ENCODE measurements at regions not wholly inside any gene's neighbourhood (a gene's known extent, or its start where the extent isn't known, plus 50 kb on each side); places are given as distances from the start of the nearest gene placed in this dataset.
"Not testable (repeated sequence)": the region's sequence is repeated elsewhere in the genome, so short reads cannot be mapped to it uniquely, and the experiment has no call there.

GRCh38 chr7:73216046-73216675 lies 92.5 kb downstream of the NSUN5 start:
- not testable (repeated sequence) for TF ChIP-seq ZNF792 (tag by site-specific recombination; IDR thresholded peaks at IDR 0.05); OSR2 (tag by site-specific recombination; IDR thresholded peaks at IDR 0.05); TRIM28 (IDR thresholded peaks at IDR 0.05; ENCODE audit: borderline replicate concordance, low read length); ZBTB11 (tag by site-specific recombination; conservative IDR thresholded peaks at IDR 0.05; ENCODE audit: low read depth); ZNF768 (tag by site-specific recombination; IDR thresholded peaks at IDR 0.05); ZNF660 (tag by site-specific recombination; IDR thresholded peaks at IDR 0.05); ZNF514 (tag by site-specific recombination; IDR thresholded peaks at IDR 0.05); ZNF121 (tag by site-specific recombination; IDR thresholded peaks at IDR 0.05); ZNF202 (tag by site-specific recombination; IDR thresholded peaks at IDR 0.05; ENCODE audit: borderline replicate concordance)
- TF ChIP-seq, protein P1, sequence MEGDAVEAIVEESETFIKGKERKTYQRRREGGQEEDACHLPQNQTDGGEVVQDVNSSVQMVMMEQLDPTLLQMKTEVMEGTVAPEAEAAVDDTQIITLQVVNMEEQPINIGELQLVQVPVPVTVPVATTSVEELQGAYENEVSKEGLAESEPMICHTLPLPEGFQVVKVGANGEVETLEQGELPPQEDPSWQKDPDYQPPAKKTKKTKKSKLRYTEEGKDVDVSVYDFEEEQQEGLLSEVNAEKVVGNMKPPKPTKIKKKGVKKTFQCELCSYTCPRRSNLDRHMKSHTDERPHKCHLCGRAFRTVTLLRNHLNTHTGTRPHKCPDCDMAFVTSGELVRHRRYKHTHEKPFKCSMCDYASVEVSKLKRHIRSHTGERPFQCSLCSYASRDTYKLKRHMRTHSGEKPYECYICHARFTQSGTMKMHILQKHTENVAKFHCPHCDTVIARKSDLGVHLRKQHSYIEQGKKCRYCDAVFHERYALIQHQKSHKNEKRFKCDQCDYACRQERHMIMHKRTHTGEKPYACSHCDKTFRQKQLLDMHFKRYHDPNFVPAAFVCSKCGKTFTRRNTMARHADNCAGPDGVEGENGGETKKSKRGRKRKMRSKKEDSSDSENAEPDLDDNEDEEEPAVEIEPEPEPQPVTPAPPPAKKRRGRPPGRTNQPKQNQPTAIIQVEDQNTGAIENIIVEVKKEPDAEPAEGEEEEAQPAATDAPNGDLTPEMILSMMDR (tag by site-specific recombination; IDR thresholded peaks at IDR 0.05): not testable (repeated sequence)
- TF ChIP-seq, protein P2, sequence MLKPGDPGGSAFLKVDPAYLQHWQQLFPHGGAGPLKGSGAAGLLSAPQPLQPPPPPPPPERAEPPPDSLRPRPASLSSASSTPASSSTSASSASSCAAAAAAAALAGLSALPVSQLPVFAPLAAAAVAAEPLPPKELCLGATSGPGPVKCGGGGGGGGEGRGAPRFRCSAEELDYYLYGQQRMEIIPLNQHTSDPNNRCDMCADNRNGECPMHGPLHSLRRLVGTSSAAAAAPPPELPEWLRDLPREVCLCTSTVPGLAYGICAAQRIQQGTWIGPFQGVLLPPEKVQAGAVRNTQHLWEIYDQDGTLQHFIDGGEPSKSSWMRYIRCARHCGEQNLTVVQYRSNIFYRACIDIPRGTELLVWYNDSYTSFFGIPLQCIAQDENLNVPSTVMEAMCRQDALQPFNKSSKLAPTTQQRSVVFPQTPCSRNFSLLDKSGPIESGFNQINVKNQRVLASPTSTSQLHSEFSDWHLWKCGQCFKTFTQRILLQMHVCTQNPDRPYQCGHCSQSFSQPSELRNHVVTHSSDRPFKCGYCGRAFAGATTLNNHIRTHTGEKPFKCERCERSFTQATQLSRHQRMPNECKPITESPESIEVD (tag by site-specific recombination; IDR thresholded peaks at IDR 0.05): not testable (repeated sequence)

All from HEK293 (cell line).